Hepatocyte (in vitro differentiated cells): ENCODE measurements at regions not wholly inside any gene's neighbourhood (a gene's known extent, or its start where the extent isn't known, plus 50 kb on each side); places are given as distances from the start of the nearest gene placed in this dataset.
"Not testable (repeated sequence)": the region's sequence is repeated elsewhere in the genome, so short reads cannot be mapped to it uniquely, and the experiment has no call there.

Source experiments
- DNase-seq: peaks from one replicate; pipeline ENCODE4 v3.0.0-alpha.2; 2016; ENCODE audit warnings: low spot score
- H2AFZ ChIP-seq: fragments of 200-600 bp; sonication (generic); 2 replicates; pipeline ENCODE4 v1.6.0; 2016; ENCODE audit warnings: antibody characterized with exemption, mild to moderate bottlenecking
- H3K27ac ChIP-seq: fragments of 200-600 bp; sonication (generic); 2 replicates; pipeline ENCODE4 v1.5.1; 2016; ENCODE audit warnings: mild to moderate bottlenecking
- H3K27me3 ChIP-seq: fragments of 200-600 bp; sonication (generic); 2 replicates; pipeline ENCODE4 v1.6.1; 2016
- H3K36me3 ChIP-seq: fragments of 200-600 bp; sonication (generic); replicated peaks from 2 replicates; pipeline ENCODE4 v1.5.1; 2016; ENCODE audit warnings: low read depth; ENCODE audit not compliant: insufficient read depth
- H3K4me1 ChIP-seq: fragments of 200-600 bp; sonication (generic); 2 replicates; pipeline ENCODE4 v1.5.1; 2016; ENCODE audit warnings: mild to moderate bottlenecking, moderate library complexity; ENCODE audit not compliant: insufficient read depth
- H3K4me2 ChIP-seq: fragments of 200-600 bp; sonication (generic); 2 replicates; pipeline ENCODE4 v1.6.0; 2016
- H3K4me3 ChIP-seq: fragments of 200-600 bp; sonication (generic); 2 replicates; pipeline ENCODE4 v1.5.1; 2016; ENCODE audit warnings: mild to moderate bottlenecking
- H3K79me2 ChIP-seq: fragments of 200-600 bp; sonication (generic); 2 replicates; pipeline ENCODE4 v1.6.0; 2017; ENCODE audit warnings: mild to moderate bottlenecking
- H3K9me2 ChIP-seq: fragments of 200-600 bp; sonication (generic); replicated peaks from 2 replicates; pipeline ENCODE4 v1.6.0; 2017; ENCODE audit warnings: mild to moderate bottlenecking; ENCODE audit not compliant: insufficient read depth
- H3K9me3 ChIP-seq: fragments of 200-600 bp; sonication (generic); 2 replicates; pipeline ENCODE4 v1.5.1; 2016; ENCODE audit warnings: low read depth, mild to moderate bottlenecking
- H4K20me1 ChIP-seq: fragments of 200-600 bp; sonication (generic); 2 replicates; pipeline ENCODE4 v1.6.0; 2016; ENCODE audit warnings: mild to moderate bottlenecking; ENCODE audit not compliant: insufficient read depth, poor library complexity, severe bottlenecking
- WGBS: methylation state at CpG from one replicate; pipeline ENCODE4 v1.1.6; 2016; ENCODE audit warnings: low lambda C conversion rate; ENCODE audit errors: missing lambda C conversion rate; 5-methylcytosine and 5-hydroxymethylcytosine counted together

GRCh38 chr9:66782010-66782409, 118.5 kb upstream of the ZNF658 start:
- H4K20me1 ChIP-seq, H3K4me2 ChIP-seq, H3K79me2 ChIP-seq, H2AFZ ChIP-seq, H3K4me3 ChIP-seq, DNase-seq, H3K9me3 ChIP-seq, H3K36me3 ChIP-seq, H3K27ac ChIP-seq, H3K4me1 ChIP-seq, H3K9me2 ChIP-seq, H3K27me3 ChIP-seq: not testable (repeated sequence)
- 81% methylated on average over 5 of the region's 6 CpGs for WGBS

DNA sequence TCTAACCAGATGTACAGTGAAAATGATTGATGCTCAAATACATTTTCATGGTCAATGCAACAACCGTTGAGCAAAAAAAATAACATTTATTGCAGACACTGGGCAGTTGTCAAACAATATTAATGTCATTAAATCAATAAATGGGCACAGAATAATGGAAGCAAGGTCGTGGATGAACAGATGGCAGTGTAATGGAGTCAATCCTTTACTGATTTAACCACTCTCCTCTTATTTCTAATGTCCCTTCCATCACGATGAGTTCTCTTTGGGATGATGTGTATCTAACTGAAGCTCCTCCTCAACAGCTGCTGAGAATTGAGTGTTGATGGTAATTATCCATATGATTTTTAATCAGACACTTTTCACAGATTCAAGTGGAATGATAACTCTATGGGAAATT, 114.9 kb upstream of the ZNF658 start:
- not testable (repeated sequence) for H3K9me3 ChIP-seq, DNase-seq, H3K27me3 ChIP-seq, H4K20me1 ChIP-seq, H3K4me3 ChIP-seq, H3K9me2 ChIP-seq, H3K4me2 ChIP-seq, H3K79me2 ChIP-seq, H3K36me3 ChIP-seq, H2AFZ ChIP-seq, H3K27ac ChIP-seq, H3K4me1 ChIP-seq
- WGBS = 81% methylated on average over 3 of the region's 3 CpGs

DNA sequence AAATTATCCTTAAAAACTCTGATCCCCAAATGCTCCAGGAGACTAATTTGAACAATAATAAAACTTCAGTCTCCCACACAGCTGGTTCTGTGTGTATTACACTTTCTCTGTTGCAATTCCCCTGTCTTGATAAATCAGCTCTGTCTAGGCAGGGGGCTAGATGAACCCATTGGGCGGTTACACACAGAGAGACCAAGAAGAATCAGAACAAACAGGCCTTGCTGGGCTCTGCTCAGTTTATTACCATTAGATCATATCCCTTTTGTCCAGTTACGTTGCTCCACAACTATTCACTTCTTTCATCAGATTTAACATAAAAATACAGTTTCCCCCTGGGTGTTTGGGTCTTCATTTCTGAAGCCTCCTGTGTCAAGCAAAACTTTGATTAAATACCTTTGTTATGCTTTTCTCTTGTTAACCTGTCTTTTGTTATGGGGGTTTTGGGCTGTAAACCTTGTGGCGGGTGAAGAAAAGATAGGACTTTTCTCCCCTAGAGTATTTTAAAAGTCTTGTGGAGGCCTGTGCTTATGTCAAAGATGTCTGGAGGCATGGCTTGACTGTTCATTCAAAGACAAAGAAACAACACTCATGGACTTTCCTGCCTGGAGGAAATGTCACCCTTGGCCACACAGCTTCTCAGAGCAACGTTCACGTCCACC, 109.3 kb upstream of the ZNF658 start:
- H3K9me3 ChIP-seq, H3K4me1 ChIP-seq, H3K36me3 ChIP-seq, H2AFZ ChIP-seq, H3K79me2 ChIP-seq, H3K27ac ChIP-seq, H3K4me2 ChIP-seq, H4K20me1 ChIP-seq, H3K27me3 ChIP-seq, H3K4me3 ChIP-seq, DNase-seq, H3K9me2 ChIP-seq: not testable (repeated sequence)
- WGBS = 71% methylated on average over 1 of the region's 5 CpGs

DNA sequence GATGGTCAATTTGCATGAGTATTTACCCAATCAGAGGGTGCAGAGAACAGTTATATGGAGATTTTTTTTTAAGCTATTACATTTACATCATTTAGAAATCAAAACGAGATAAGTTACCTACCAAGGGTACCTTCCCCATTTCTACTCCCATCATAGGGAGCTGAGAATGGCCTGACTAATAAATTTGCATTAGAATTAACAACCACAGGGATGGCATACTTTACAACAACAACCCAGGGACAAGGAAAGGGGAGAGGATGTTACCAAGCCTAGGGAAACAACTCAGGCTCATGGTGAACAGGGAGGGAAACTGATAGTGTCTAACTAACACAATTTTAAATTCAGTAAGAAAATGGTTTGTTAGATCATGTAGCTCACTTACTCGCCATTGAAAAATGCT, 105.8 kb upstream of the ZNF658 start:
- not testable (repeated sequence) for H3K9me3 ChIP-seq, H3K9me2 ChIP-seq, H3K27me3 ChIP-seq, H4K20me1 ChIP-seq, H3K79me2 ChIP-seq, H3K4me3 ChIP-seq, H3K4me2 ChIP-seq, DNase-seq, H3K36me3 ChIP-seq, H3K27ac ChIP-seq, H3K4me1 ChIP-seq, H2AFZ ChIP-seq
- WGBS = 51% methylated on average over 2 of the region's 2 CpGs

DNA sequence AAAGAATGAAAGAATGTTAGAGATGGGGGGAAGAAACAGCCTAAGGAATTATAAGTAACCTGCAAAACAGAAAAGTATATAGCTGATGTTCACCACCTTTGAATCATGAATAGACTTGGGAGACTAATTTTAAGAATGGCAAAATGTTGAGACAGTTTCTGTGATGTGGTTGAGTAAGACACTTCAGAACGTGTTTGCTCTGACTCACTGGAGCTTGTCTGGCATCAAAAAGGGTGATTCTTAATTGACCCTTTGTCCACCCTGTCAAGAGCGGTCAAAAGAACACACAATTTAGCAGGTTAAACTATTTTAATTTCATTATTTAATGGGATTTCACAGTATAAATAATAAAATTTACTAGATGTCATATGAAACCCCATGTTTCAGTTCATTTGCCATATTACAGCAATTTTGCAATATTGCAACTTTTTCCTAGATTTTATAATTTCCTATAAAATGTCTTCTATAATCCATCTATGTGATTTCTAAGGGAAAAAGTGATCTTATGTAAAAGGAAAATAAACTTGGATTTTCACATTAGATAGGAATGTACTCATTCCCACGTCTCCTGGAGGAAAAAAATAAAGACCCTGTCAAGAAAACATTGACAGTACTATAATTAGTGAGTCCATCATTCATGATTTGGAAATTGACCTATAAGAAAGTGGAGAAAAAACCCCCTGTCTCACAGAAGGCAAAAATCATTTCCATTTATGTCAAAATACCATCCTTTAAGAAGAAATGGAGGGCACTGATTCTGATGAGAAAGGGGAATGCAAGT, 104.6 kb upstream of the ZNF658 start:
- not testable (repeated sequence) for H3K27ac ChIP-seq, H4K20me1 ChIP-seq, H3K4me3 ChIP-seq, H3K79me2 ChIP-seq, DNase-seq, H3K27me3 ChIP-seq, H3K4me1 ChIP-seq, H3K9me2 ChIP-seq, H3K4me2 ChIP-seq, H2AFZ ChIP-seq, H3K9me3 ChIP-seq, H3K36me3 ChIP-seq
- WGBS = 70% methylated on average over 2 of the region's 3 CpGs

GRCh38 chr9:66797905-66798616, 102.5 kb upstream of the ZNF658 start:
- not testable (repeated sequence) for DNase-seq, H4K20me1 ChIP-seq, H3K4me3 ChIP-seq, H3K9me2 ChIP-seq, H3K9me3 ChIP-seq, H2AFZ ChIP-seq, H3K27ac ChIP-seq, H3K79me2 ChIP-seq, H3K4me2 ChIP-seq, H3K27me3 ChIP-seq, H3K36me3 ChIP-seq, H3K4me1 ChIP-seq
- 37% methylated on average over 8 of the region's 8 CpGs for WGBS

DNA sequence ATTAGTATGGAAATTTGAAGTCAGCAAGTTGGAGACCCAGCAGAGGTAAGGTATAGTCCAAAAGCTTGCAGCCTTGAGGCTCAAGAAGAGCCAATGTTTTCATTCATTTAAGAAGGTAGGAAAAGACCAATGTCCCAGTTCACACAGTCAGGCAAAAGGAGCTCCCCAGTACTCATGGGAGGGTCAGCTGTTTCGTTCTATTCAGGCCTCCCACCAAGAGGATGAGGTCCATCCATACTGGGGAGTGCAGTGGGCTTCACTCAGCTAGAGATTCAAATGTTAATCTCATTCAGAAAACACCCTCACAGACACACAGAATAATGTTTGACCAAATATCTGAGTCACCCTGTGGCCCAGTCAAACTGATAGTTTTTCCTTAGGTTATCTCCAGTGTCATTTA, 96.9 kb upstream of the ZNF658 start:
- 56% methylated on average over 1 of the region's 1 CpG for WGBS

GRCh38 chr9:66810247-66810646, 90.3 kb upstream of the ZNF658 start:
- not testable (repeated sequence) for H2AFZ ChIP-seq, H3K79me2 ChIP-seq, H3K36me3 ChIP-seq, H3K27ac ChIP-seq, H3K27me3 ChIP-seq, DNase-seq, H3K4me2 ChIP-seq, H3K9me3 ChIP-seq, H4K20me1 ChIP-seq, H3K4me3 ChIP-seq, H3K9me2 ChIP-seq, H3K4me1 ChIP-seq

More for the DNA sequence above, 96.9 kb upstream of the ZNF658 start:
- not testable (repeated sequence) for H3K4me1 ChIP-seq, H3K36me3 ChIP-seq, H3K9me3 ChIP-seq, DNase-seq, H4K20me1 ChIP-seq, H3K4me3 ChIP-seq, H3K27me3 ChIP-seq, H3K79me2 ChIP-seq, H2AFZ ChIP-seq, H3K9me2 ChIP-seq, H3K4me2 ChIP-seq, H3K27ac ChIP-seq

- not testable (repeated sequence) for DNase-seq, H2AFZ ChIP-seq, H4K20me1 ChIP-seq, H3K9me2 ChIP-seq, H3K9me3 ChIP-seq, H3K4me3 ChIP-seq, H3K27me3 ChIP-seq, H3K36me3 ChIP-seq, H3K4me2 ChIP-seq, H3K4me1 ChIP-seq, H3K27ac ChIP-seq, H3K79me2 ChIP-seq
- WGBS = no CpG with 5 or more reads among the region's 1 CpG
Measured at GRCh38 chr9:66812367-66812766, 88.2 kb upstream of the ZNF658 start.
